ENCODE measurements at regions not wholly inside any gene's neighbourhood (a gene's known extent, or its start where the extent isn't known, plus 50 kb on each side); places are given as distances from the start of the nearest gene placed in this dataset.

DNA sequence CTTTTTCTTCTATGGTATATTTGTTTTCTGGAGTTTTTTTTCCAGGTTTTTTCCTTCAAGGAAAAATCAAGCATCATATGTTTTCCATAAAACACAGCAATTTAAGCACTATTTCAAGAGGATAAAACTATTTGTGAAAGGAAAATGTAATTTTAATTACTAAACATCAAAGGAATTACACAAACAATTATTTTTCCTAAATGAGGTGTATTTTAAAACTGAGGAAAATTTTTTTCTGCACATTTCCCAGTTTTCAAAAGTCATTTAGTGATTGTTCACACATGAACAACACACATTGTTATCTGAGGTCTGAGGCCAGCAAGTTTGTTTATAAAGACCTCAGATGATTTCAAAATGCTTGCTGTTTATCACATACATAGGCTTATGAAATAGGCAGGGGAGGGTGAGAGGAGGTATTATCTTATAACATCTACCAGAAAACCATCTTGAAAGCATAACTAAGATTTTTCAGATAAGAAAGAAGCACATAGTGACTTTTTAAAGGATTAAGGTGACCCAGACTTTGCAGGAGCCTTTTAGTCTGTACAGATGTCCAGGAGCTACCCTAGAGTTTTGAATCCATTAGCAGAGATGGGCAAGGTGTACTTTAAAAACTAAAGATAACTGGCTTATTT is 381.6 kb downstream of the GJA1 start:
- peak; percentile 66 for DNase-seq (ENCODE audit: low spot score)

DNA sequence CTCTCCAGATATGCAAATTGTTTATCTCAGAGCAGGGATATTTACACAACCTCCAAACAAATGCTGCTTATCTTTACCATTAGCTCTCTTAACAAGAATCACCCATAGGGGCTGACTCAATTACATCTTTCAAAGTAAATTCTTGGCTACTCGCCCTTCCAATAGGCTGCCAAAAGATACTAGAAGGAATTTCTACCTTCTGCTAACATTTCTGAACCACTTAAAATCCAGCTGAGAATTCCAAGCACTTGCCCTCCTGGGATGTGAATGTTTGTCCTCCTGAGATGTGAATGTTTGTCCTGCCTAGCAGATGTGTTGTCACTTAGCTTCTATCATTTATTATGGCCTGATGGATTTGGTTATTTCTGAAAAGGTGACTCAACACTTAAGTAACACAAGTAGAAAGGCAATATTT is 388.0 kb downstream of the GJA1 start:
- no peak for DNase-seq (ENCODE audit: low spot score)

DNA sequence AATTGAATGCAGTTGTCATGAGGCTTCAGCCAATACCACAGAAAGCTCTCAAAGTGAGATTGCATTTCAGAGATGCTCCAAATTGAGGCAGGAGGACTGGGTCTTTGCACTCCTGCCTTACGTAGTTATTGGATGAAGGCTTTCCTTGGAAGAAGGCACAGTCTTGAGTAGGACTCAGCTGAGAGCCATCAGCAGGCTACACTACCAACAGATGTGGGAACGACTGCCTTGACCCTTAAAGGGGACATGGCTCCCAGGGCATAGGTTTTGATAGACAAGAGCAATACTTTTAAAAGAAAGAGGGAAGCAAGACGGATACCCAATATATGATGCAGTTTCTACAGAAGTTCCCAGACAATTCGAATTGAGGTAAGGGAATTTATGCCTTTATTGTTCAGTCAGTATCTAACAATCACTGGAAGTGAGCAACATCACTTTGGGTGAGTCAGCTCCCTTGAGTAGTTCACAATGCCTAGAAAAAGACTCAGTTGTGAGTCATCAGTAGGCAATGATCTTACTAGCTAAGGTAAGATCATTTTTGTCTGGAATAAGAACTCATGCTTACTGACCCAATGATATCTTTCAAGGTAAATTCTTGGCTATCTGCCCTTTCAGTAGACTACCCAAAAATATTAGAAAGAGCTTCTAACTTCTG is 390.8 kb downstream of the GJA1 start:
- DNase-seq (ENCODE audit: low spot score), result no peak

DNA sequence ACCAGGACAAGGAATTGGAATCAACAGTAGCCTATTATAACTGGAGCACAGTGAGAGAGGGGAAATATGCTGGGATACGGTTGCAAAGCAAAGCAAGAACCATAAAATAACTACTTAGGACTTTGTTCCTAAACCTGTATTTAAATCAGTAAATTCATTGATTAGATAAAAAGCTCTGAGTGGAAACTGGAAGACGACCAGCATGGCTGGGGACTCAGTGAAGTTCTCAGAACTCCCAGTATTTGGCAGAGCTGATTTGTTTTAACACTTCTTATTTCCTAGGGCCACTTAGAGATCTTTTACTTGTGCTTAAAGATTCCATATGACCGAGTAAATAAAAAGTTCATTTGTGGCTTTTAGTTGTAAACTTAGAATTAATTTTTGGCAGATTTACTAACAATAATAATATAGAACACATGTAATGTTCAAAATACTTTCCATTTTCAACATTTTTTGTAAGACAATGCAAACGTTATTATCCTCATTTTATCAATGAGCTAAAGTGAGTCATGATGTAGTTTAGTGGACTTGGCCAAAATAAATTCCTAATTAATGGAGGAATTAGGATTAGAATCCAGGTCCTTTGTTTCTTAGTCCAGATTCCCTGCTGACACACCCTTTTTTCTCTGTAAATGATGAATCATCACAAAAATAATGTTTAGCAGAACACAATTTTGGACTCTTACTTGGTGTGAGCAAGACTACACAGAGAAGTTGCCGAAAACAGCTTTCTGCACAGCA is 392.9 kb downstream of the GJA1 start:
- DNase-seq (ENCODE audit: low spot score), result no peak

DNA sequence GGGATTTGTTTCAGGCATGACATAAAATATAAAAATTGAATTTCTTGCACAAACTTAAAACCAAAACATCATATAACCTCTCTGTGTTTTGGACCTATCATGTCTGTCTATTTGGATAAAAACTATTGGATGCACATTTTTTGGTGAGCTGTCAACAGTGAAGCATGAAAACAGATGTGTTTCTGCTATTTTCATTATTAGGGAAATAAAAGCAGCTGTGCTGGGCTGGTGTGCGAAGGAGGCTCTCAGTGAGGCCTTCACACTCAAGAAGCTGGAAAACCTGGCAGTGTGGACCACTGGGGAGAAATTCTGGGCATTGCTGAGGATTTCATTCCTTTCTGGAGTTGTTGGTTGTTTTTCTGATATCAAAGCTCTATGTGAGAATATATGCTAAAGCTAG is 395.3 kb downstream of the GJA1 start:
- DNase-seq (ENCODE audit: low spot score), result no peak

DNA sequence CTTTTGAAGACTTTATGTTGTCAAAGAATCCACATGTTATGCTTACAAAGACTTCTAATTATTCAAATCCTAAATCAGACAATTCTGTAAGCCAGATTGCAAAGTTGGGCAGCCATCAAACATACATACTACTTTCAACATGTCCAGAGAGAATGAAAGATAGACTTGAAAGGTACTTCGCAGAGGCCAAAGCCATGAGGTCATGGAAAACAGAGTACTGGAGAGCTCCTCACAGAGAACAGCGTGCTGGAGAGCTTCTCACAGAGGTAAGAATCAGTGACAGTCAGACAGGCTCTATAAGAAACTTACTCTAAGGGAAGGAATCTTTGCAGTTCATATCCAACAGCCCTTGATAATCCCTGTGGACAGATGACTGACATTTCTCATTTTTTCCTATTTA is 400.2 kb downstream of the GJA1 start:
- no peak for DNase-seq (ENCODE audit: low spot score)

DNA sequence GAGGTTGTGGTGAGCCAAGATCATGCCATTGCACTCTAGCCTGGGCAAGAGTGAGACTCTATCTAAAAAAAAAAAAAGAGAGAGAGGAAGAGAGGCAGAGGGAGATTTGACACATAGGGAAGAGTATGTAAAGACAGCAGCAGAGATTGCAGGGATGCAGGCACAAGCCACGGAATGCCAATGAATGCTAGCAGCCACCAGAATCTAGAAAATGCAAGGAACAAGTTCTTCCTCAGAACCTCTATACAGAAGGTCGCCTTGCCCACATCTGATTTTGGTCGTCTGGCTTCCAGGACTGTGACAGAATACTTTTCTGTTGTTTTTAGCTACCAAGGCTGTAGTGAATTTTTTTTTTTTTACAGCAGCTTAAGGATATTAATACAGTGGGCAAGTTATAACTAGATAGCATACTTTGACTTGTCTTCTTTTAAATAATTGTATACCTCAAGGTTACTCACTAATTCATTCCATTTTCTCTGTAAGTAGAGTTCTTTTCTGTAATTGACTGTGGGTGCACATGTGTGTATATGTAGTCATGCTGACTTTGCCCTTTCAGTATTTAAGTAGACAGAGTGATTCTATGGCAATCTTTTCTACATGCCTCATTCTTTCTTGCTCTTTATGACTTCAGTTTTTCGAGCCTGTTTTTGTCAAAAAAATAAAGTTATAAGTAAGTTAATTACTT is 402.2 kb downstream of the GJA1 start:
- DNase-seq (ENCODE audit: low spot score), result no peak

DNA sequence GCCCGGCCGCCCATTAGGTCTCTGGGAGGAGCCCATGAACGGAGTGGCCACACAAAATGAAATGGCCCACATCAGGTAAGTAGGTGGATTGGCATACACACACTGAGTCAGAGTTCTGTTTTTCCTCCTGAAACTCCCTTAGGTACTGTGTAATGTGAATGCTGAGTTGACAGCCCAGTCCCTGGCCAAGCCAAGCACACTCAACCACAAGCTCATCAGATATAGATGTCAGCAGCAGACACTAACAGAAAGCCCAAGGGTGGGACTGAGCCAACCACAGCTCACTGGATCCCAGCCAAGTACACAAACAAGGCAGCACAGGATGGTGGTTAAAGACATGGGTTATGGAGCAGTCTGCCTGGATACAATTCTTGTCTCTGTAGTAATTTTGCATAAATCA is 403.4 kb downstream of the GJA1 start:
- no peak for DNase-seq (ENCODE audit: low spot score)

DNA sequence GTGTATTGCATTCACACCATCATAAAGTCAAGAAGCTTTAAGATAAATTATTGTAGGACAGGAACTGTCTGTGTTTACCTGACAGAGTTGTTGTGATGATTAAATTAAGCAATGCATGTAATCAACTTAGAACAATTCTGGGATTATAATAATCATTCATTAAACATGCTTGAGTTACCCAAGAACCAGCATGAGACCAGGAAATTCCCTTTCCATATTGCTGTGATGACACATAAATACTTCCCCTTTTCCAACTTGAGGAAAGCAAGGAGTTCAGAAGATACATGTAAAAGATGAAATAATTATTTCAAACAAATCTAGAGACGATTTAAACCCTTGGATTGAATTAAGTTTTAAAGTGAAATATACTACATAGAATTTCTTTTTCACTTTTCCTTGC is 404.4 kb downstream of the GJA1 start:
- no peak for DNase-seq (ENCODE audit: low spot score)

DNA sequence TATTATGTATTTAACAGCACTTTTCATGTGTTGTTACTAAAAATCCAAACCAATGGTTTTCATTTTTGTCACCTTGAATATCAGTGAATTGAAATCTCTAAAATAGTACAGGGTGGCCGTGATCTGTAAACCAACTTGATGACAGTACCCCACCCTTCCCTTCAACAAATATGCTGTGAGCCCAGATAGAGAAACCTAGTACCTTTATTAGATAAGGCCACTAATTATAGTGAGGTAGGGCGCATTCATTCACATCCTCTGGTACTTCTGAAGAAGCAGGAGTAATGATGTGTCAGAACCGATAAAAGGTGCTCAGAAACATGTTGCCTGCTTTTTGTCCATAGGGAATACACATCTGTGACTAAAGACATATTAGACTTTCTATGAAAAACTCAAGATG is 409.5 kb downstream of the GJA1 start:
- no peak for DNase-seq (ENCODE audit: low spot score)

DNA sequence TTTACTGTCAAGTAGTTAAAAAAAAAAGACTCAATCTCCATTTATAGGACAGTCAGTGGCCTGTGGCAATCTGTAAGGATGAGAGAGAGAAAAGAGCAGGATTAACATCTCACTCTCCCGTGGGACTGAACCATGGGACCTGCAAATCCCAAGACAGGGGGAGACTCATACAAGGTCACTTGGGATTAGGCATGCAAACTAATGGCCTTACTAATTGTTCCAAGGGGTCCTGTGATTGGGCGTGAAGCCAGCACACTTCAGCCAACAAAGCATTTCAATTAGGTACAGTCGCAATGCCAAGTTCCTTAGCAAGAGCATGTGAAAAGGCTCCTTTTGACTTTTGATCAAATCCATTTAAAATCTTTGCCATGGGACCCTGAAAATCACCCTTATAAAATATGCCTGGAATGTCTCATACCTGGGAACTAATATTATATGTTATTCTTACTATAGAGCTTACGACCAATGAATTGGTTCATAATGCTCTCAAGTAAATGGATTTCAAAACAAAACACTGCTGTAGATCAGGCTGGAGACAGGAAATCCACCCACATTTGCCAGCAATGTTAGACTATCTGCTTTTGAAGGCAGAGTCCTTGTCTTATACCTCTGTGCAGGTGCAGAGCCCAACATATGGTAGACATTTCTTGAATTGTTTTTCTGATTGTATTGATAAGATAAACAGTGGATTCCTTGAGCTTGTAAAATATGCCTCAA is 412.5 kb downstream of the GJA1 start:
- no peak for DNase-seq (ENCODE audit: low spot score)

DNA sequence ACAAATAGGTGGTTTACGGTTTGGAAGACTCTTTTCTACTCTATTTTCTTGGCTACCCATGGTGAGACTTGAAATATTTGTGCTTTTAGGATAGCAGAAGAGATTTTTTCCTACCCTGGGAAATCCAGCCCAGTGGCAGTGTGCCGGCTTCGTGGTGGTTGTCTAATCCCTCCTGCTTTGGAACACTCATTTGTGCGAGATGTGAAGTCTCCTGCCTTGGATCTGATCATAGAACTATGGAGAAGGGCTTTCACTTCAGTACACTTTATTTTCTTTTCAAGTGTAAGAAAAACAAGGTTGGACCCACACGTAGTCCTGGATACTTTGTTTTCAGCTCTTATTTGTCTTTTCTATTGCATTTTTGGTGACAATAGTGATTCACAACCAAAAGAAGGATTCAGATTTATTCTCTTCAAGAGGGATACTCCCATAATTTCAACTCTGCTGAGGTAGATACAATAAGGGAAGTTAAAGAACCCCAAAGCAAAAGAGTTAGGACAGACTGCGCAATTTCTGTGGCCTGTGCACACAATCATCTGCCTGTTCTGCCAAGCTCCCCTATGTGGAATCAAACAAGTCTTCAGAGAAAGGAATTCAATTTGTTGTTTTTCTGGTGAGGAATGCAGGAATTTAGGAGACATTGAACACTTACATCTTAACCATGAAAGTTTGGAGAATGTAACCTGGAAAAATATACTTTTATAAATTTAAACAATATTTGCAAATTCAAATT is 413.2 kb downstream of the GJA1 start:
- no peak for DNase-seq (ENCODE audit: low spot score)

DNA sequence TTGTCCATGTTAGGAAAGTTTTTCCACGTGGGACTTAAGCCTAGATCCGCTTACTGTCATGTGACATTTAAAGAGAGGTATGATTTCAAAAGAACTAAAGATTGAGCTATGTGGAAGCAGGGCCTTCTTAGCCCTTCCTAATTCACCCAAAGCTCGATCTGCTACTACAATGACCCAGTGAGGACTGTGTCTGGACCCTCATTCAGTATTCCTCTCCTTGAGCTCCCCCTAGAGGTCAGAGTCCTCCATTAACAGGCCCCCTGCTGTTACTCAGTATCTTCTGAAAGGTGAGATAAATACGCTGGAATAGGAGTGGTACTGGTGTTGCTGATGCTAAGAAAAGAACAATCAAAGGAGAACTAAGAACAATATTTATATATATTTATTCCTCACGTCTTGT is 414.0 kb downstream of the GJA1 start:
- DNase-seq (ENCODE audit: low spot score), result peak; percentile 70

DNA sequence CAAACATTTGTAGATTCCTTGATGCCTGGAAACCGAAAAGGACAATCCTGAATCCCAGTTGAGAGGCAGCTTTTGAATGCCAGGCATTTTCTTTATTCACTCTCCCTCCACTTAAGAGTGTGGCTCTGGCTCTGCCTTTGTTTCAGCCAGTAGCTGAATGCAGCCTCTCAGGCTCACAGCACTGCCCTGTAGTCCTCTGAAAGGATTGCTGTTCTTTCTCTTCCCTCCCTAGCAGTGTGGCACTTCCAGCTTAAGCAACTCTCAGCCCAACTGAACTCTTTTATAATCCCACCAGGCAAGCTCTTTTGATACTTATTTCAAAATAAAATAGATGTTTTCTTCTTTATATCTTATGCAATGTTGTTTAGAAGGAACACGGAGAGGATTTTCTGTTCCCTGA is 415.6 kb downstream of the GJA1 start:
- DNase-seq (ENCODE audit: low spot score), result peak; percentile 40

DNA sequence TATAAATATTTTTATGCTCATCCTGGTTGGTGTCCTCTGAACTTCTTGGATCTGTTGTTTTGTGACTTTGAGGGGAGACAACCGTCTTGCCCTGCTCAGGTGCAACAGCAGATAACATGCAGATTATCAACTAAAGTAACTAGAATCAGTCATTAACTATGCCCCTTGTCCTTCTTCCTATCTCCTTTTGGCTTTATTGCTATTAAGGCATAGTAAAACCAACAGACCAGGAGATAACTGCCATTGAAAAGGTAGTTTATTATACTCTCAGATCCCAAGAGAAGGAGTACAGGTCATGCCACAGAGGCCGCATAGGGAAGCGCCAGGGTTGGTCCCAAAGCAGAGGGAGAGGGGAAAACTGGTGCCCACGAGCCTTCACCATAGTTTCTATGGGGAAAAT is 418.2 kb downstream of the GJA1 start:
- DNase-seq (ENCODE audit: low spot score), result no peak

DNA sequence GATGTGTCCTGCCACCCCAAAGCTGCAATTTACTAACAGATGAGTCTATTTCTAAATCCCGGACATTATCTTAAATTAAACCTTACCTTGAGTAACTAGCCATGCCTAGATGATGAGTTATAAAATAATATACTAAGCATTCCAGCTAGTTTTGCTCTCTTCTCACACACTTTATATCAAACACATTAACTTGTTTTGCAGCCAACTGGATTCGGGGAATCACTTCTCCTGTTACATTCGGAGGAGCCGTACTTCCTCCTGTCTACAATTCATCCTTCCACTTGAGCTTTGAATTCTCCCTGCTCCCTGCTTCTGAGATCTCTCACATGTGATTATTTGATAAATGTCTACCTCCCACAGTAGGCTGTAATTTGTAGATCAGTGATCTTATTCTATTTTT is 420.1 kb downstream of the GJA1 start:
- no peak for DNase-seq (ENCODE audit: low spot score)

DNA sequence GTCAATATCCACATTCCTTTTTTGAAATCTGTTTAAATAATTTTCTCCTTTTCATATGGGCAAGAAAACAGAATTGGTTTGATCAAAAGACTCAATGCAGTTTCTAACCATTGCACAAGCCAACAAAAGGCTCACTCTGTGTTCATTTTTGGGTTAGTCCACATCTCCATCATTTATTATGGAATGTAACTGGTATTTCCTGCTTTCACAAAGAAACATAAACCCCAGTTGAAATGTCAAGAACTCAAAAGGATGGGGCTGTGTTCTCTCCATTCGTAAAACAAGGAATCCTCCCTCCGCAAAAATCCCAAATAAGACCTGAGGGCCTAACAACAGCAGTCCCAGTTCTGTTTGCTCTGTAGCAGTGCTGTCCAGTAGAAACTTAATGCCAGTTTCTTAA is 420.9 kb downstream of the GJA1 start:
- no peak for DNase-seq (ENCODE audit: low spot score)

DNA sequence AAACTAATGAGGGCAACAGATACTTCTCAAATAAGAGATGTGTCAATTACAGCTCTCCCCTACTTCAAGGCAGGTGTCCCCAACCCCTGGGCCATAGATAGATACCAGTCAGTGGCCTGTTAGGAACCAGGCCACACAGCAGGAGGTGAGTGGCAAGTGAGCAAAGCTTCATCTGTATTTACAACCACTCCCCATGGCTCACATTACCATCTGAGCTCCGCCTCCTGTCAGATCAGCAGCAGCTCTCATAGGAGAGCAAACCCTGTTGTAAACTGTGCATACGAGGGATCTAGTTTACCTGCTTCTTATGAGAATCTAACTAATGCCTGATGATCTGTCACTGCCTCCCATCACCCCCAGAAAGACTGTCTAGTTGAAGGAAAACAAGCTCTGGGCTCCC is 422.1 kb downstream of the GJA1 start:
- no peak for DNase-seq (ENCODE audit: low spot score)

DNA sequence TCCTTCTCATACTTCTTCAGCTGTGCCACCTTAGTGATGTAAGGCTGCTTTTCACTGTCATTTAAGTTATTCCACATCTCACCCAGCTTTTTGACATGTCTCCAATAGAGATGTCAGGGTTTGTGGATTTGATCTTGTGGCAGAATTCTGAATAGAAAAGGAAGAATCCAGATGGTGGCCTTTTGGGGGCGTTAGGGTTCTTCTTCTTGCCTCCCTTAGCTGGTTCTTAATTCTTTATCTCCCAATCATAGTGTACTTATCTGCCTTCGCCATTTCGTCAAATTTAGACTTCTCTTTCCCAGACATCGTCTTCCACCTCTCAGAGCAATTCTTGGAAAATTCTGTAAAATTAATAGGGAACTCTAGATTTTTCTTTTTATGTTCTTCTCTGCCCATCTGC is 422.9 kb downstream of the GJA1 start:
- no peak for DNase-seq (ENCODE audit: low spot score)

DNA sequence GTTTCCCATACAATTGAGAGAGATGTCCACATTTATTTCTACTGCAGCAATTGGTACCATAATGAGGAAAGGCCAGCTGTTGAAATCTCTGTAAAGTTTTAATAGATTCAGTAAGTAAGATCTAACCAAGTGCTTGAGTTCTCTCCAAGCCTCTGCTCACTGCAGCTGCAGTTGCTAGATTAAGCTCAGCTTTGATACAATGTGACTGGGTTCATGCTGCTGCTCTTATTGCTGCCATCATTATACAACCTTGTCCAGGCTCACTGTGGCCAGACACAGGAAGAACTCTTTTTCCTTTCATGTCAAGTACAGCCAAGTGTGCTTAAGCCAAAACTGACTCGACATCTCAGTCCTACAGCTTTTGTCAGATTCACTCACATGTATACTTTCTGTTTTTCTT is 423.5 kb downstream of the GJA1 start:
- DNase-seq (ENCODE audit: low spot score), result no peak

DNA sequence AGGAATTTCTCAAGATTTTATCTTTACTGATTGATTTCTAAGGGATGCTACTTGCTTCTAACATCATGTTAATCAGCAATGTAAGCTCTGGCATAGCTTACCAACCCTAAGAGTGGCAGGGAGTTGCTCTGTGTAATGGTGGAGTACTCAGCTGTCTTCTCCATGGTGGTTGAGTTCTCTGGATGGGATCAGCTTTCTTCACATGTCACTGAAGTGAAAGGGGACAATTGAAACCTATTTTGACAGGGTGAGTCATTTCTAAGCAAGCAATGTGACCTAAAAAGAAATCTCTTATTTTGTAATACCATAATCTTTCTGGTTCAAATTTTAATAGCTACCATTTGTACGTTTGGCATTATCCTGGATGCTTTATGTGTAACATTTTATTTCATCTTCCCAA is 430.4 kb downstream of the GJA1 start:
- no peak for DNase-seq (ENCODE audit: low spot score)
